WI38 (cell line): ENCODE measurements at regions not wholly inside any gene's neighbourhood (a gene's known extent, or its start where the extent isn't known, plus 50 kb on each side); places are given as distances from the start of the nearest gene placed in this dataset.
"Not testable (repeated sequence)": the region's sequence is repeated elsewhere in the genome, so short reads cannot be mapped to it uniquely, and the experiment has no call there.

Experiments
- H3K4me3 ChIP-seq: 2 replicates; pipeline ENCODE4 v1.5.1; 2011; ENCODE audit warnings: low read depth, mild to moderate bottlenecking, control low read depth, low read length
- CTCF ChIP-seq: IDR thresholded peaks from 2 replicates; pipeline ENCODE4 v1.5.1; 2012; ENCODE audit warnings: low read depth, mild to moderate bottlenecking, control low read depth, low read length

- TF ChIP-seq CTCF, result no peak
- H3K4me3 ChIP-seq, result no peak overlapping the region
Observed at GRCh38 chr1:184190616-184191015, 139.1 kb downstream of the TSEN15 start.

GRCh38 chr1:184191181-184191621 is 139.7 kb downstream of the TSEN15 start:
- no peak overlapping the region for H3K4me3 ChIP-seq
- no peak for TF ChIP-seq CTCF

GRCh38 chr1:184192796-184193195 is 141.3 kb downstream of the TSEN15 start:
- TF ChIP-seq CTCF, result no peak
- no peak overlapping the region for H3K4me3 ChIP-seq

- H3K4me3 ChIP-seq, result no peak overlapping the region
- no peak for TF ChIP-seq CTCF
Observed at GRCh38 chr1:184193451-184193850, 141.9 kb downstream of the TSEN15 start.

GRCh38 chr1:184194236-184194635 is 142.7 kb downstream of the TSEN15 start:
- TF ChIP-seq CTCF, result no peak
- no peak overlapping the region for H3K4me3 ChIP-seq

- H3K4me3 ChIP-seq, result not testable (repeated sequence)
Observed at GRCh38 chr1:184195722-184196121, 144.2 kb downstream of the TSEN15 start.

- no peak for TF ChIP-seq CTCF
- no peak overlapping the region for H3K4me3 ChIP-seq
Observed at GRCh38 chr1:184197831-184198230, 146.3 kb downstream of the TSEN15 start.

- no peak overlapping the region for H3K4me3 ChIP-seq
Observed at GRCh38 chr1:184199036-184199435, 147.5 kb downstream of the TSEN15 start.

More at GRCh38 chr1:184199036-184199435, 147.5 kb downstream of the TSEN15 start:
- no peak for TF ChIP-seq CTCF
